ENCODE measurements at regions not wholly inside any gene's neighbourhood (a gene's known extent, or its start where the extent isn't known, plus 50 kb on each side); places are given as distances from the start of the nearest gene placed in this dataset.

GRCh38 chr14:41171045-41171444, 435.6 kb upstream of the LRFN5 start:
- Histone ChIP-seq H3K79me2 (ENCODE audit: insufficient read depth, low read length) (no peaks in the 10 kb centered on the region), H3K9me3 (replicated peaks in 1 of 2; ENCODE audit: control insufficient read depth in 1 of 2, insufficient read depth in 1 of 2, low read length in 2 of 2) (peaks cover 0 to 3% of the 10 kb centered on the region in 2 donors), H3K4me3 (replicated peaks in 1 of 3; ENCODE audit: low read depth in 2 of 3, low read length in 3 of 3) (no peak overlapping the region), H4K20me1 (ENCODE audit: insufficient read depth, low read length) (no peaks in the 10 kb centered on the region), H3K4me2 (replicated peaks; ENCODE audit: extremely low read depth, low read length, poor library complexity, severe bottlenecking) (no peak overlapping the region), H3K9ac (ENCODE audit: insufficient read depth, low read length, poor library complexity, severe bottlenecking) (no peak overlapping the region), H3K4me1 (ENCODE audit: control insufficient read depth in 1 of 2, insufficient read depth in 2 of 2, low read length in 2 of 2) (no peaks in the 10 kb centered on the region), H3K27ac (ENCODE audit: low read depth in 1 of 2, low read length in 2 of 2) (no peak overlapping the region), H3K36me3 (replicated peaks in 1 of 2; ENCODE audit: control insufficient read depth in 1 of 2, insufficient read depth in 2 of 2, low read length in 2 of 2) (no peaks in the 10 kb centered on the region), H2AFZ (ENCODE audit: insufficient read depth, low read depth, low read length, poor library complexity, severe bottlenecking) (no peak overlapping the region), H3K27me3 (ENCODE audit: control insufficient read depth in 2 of 2, insufficient read depth in 2 of 2, low read length in 2 of 2) (no peaks in the 10 kb centered on the region)
- intact Hi-C loops (cut with micrococcal nuclease), result no loop called here
- no peaks in the 10 kb centered on the region for H3K4me1 Mint-ChIP-seq
- no peaks in the 10 kb centered on the region for H3K36me3 Mint-ChIP-seq
- TF ChIP-seq CTCF (IDR thresholded peaks at IDR 0.05), result no peak
- no peaks in the 10 kb centered on the region for H3K27me3 Mint-ChIP-seq (ENCODE audit: low read depth in 3 of 3)
- DNase-seq, result no peak
- no peak overlapping the region for H3K27ac Mint-ChIP-seq
- peaks cover 0 to 7% (median 0%) of the 10 kb centered on the region in 7 donors for H3K9me3 Mint-ChIP-seq
- WGBS (ENCODE audit: insufficient coverage), result no CpG with 5 or more reads among the region's 3 CpGs
- no peak overlapping the region for H3K4me3 Mint-ChIP-seq

- no peaks in the 10 kb centered on the region for H3K27me3 ChIP-seq (ENCODE audit: control insufficient read depth in 2 of 2, insufficient read depth in 2 of 2, low read length in 2 of 2)
- H3K9ac ChIP-seq (ENCODE audit: insufficient read depth, low read length, poor library complexity, severe bottlenecking), result no peak overlapping the region
- H2AFZ ChIP-seq (ENCODE audit: insufficient read depth, low read depth, low read length, poor library complexity, severe bottlenecking), result no peak overlapping the region
- Mint-ChIP-seq H3K4me3 (no peak overlapping the region), H3K4me1 (no peaks in the 10 kb centered on the region), H3K27me3 (ENCODE audit: low read depth in 3 of 3) (no peaks in the 10 kb centered on the region), H3K36me3 (no peaks in the 10 kb centered on the region), H3K27ac (no peak overlapping the region), H3K9me3 (peaks cover 0 to 3% (median 0%) of the 10 kb centered on the region in 7 donors)
- DNase-seq, result no peak
- no peaks in the 10 kb centered on the region for H3K4me1 ChIP-seq (ENCODE audit: control insufficient read depth in 1 of 2, insufficient read depth in 2 of 2, low read length in 2 of 2)
- WGBS (ENCODE audit: insufficient coverage), result no CpG with 5 or more reads among the region's 4 CpGs
- H3K27ac ChIP-seq (ENCODE audit: low read depth in 1 of 2, low read length in 2 of 2), result no peak overlapping the region
- no peak overlapping the region for H3K4me2 ChIP-seq (replicated peaks; ENCODE audit: extremely low read depth, low read length, poor library complexity, severe bottlenecking)
- no peaks in the 10 kb centered on the region for H3K79me2 ChIP-seq (ENCODE audit: insufficient read depth, low read length)
- H4K20me1 ChIP-seq (ENCODE audit: insufficient read depth, low read length), result no peaks in the 10 kb centered on the region
- no peak for TF ChIP-seq CTCF (IDR thresholded peaks at IDR 0.05)
- no peaks in the 10 kb centered on the region for H3K36me3 ChIP-seq (replicated peaks in 1 of 2; ENCODE audit: control insufficient read depth in 1 of 2, insufficient read depth in 2 of 2, low read length in 2 of 2)
- H3K9me3 ChIP-seq (replicated peaks in 1 of 2; ENCODE audit: control insufficient read depth in 1 of 2, insufficient read depth in 1 of 2, low read length in 2 of 2), result no peaks in the 10 kb centered on the region
- intact Hi-C loops (cut with micrococcal nuclease), result no loop called here
- no peak overlapping the region for H3K4me3 ChIP-seq (replicated peaks in 1 of 3; ENCODE audit: low read depth in 2 of 3, low read length in 3 of 3)
Measured at GRCh38 chr14:41167040-41167439, 439.6 kb upstream of the LRFN5 start.
